IMR-90 (cell line): ENCODE measurements at regions not wholly inside any gene's neighbourhood (a gene's known extent, or its start where the extent isn't known, plus 50 kb on each side); places are given as distances from the start of the nearest gene placed in this dataset.

Experiments
- ATAC-seq: fragments of 200-7000 bp; cut with Tn5 transposase; 2 replicates; pipeline ENCODE4 v1.9.1; 2020; ENCODE audit warnings: low read depth, mild to moderate bottlenecking, moderate library complexity
- BruUV-seq: library from RNA; stranded (reverse); fragments of 400-500 nt; replicated peaks from 2 replicates; lab custom pipeline; 2021; lab: Mats Ljungman, UMichigan
- CTCF ChIA-PET: fragments of 300-600 bp; formaldehyde crosslinking; extraction: SDS; loops from one replicate; lab custom pipeline; 2021; ENCODE audit warnings: antibody characterized with exemption; lab: Yijun Ruan, JAX
- POLR2A ChIA-PET: fragments of 300-600 bp; sonication (Branson Sonifier 250); formaldehyde crosslinking; loops from one replicate; lab custom pipeline; 2022; ENCODE audit warnings: antibody characterized with exemption; ENCODE audit not compliant: unreplicated experiment; lab: Charles Lee
- DNase-seq: peaks from one replicate; pipeline ENCODE4 v3.0.0; 2013
- H2AFZ ChIP-seq: replicated peaks from 2 replicates; pipeline ENCODE3; 2013; ENCODE audit warnings: low read length, mild to moderate bottlenecking; ENCODE audit not compliant: poor library complexity
- H2AK5ac ChIP-seq: 2 replicates; pipeline ENCODE4 v1.6.1; 2013; ENCODE audit warnings: low read depth, low read length, inconsistent platforms
- H2AK9ac ChIP-seq: replicated peaks from 2 replicates; pipeline ENCODE3; 2013; ENCODE audit warnings: mild to moderate bottlenecking, low read depth, low read length, moderate library complexity; ENCODE audit not compliant: poor library complexity
- H2BK120ac ChIP-seq: 2 replicates; pipeline ENCODE4 v1.6.1; 2013; ENCODE audit warnings: low read depth, low read length, inconsistent platforms
- H2BK15ac ChIP-seq: 3 replicates; pipeline ENCODE4 v1.6.1; 2013; ENCODE audit warnings: low read depth, low read length, inconsistent platforms
- H2BK20ac ChIP-seq: 2 replicates; pipeline ENCODE4 v1.6.1; 2013; ENCODE audit warnings: low read depth, mild to moderate bottlenecking, inconsistent platforms, low read length, moderate library complexity
- H2BK5ac ChIP-seq: 2 replicates; pipeline ENCODE4 v1.6.1; 2013; ENCODE audit warnings: mild to moderate bottlenecking, low read depth, low read length, inconsistent platforms; ENCODE audit not compliant: poor library complexity, severe bottlenecking
- H3K14ac ChIP-seq: replicated peaks from 2 replicates; pipeline ENCODE4 v1.6.1; 2013; ENCODE audit warnings: low read depth, low read length, inconsistent platforms
- H3K18ac ChIP-seq: 2 replicates; pipeline ENCODE4 v1.6.1; 2013; ENCODE audit warnings: low read depth, low read length, control low read depth
- H3K23ac ChIP-seq: 2 replicates; pipeline ENCODE4 v1.6.1; 2013; ENCODE audit warnings: low read depth, low read length, inconsistent platforms
- H3K27ac ChIP-seq: 2 replicates; pipeline ENCODE4 v1.5.1; 2013; ENCODE audit warnings: mild to moderate bottlenecking, control low read depth, low read length; ENCODE audit not compliant: insufficient read depth
- H3K27me3 ChIP-seq: 2 replicates; pipeline ENCODE4 v1.6.1; 2013; ENCODE audit warnings: low read length; ENCODE audit not compliant: control insufficient read depth, insufficient read depth
- H3K36me3 ChIP-seq: 2 replicates; pipeline ENCODE4 v1.6.1; 2013; ENCODE audit warnings: low read length, mixed read lengths; ENCODE audit not compliant: control insufficient read depth, insufficient read depth
- H3K4ac ChIP-seq: 2 replicates; pipeline ENCODE4 v1.6.1; 2013; ENCODE audit warnings: low read depth, low read length, inconsistent platforms
- H3K4me1 ChIP-seq: 2 replicates; pipeline ENCODE4 v1.6.1; 2013; ENCODE audit warnings: low read length, mixed read lengths; ENCODE audit not compliant: control insufficient read depth, insufficient read depth
- H3K4me2 ChIP-seq: 2 replicates; pipeline ENCODE4 v1.6.1; 2013; ENCODE audit warnings: low read depth, mild to moderate bottlenecking, control low read depth, low read length, moderate library complexity
- H3K4me3 ChIP-seq: 2 replicates; pipeline ENCODE4 v1.5.1; 2013; ENCODE audit warnings: low read depth, mild to moderate bottlenecking, control low read depth, low read length, moderate library complexity; ENCODE audit not compliant: insufficient read depth
- H3K56ac ChIP-seq: 2 replicates; pipeline ENCODE4 v1.6.1; 2013; ENCODE audit warnings: low read length, inconsistent platforms; ENCODE audit not compliant: insufficient read depth; ENCODE audit errors: extremely low read depth
- H3K79me1 ChIP-seq, 2 experiments: 2 replicates each; pipeline ENCODE4 v1.6.1; 2013; ENCODE audit warnings: low read length in 2 of 2, inconsistent platforms in 1 of 2, low read depth in 1 of 2
- H3K9ac ChIP-seq: 2 replicates; pipeline ENCODE4 v1.6.1; 2013; ENCODE audit warnings: low read depth, low read length, control low read depth
- H3K9me1 ChIP-seq: 2 replicates; pipeline ENCODE4 v1.6.1; 2013; ENCODE audit warnings: low read length, inconsistent platforms; ENCODE audit not compliant: insufficient read depth
- H3K9me3 ChIP-seq: 2 replicates; pipeline ENCODE4 v1.6.1; 2013; ENCODE audit warnings: low read length; ENCODE audit not compliant: control insufficient read depth, insufficient read depth
- H4K20me1 ChIP-seq: 2 replicates; pipeline ENCODE4 v1.6.1; 2013; ENCODE audit warnings: low read length, inconsistent platforms; ENCODE audit not compliant: insufficient read depth
- H4K5ac ChIP-seq: 2 replicates; pipeline ENCODE4 v1.6.1; 2013; ENCODE audit warnings: mild to moderate bottlenecking, low read depth, low read length, control low read depth
- H4K8ac ChIP-seq, 2 experiments: 2 replicates each; pipeline ENCODE4 v1.6.1; 2013; ENCODE audit warnings: low read depth in 2 of 2, low read length in 2 of 2, control low read depth in 1 of 2, inconsistent platforms in 1 of 2
- H4K91ac ChIP-seq: 2 replicates; pipeline ENCODE4 v1.6.1; 2013; ENCODE audit warnings: low read depth, low read length, inconsistent platforms; ENCODE audit not compliant: insufficient read depth
- CEBPB ChIP-seq: IDR thresholded peaks from 2 replicates; pipeline ENCODE4 v1.6.1; 2012; ENCODE audit warnings: low read depth, low read length, improper control_type of control experiment
- FOS ChIP-seq: fragments of 150-350 bp; IDR thresholded peaks from 2 replicates; pipeline ENCODE4 v1.6.1; 2016; ENCODE audit warnings: low read depth, low read length
- MAFK ChIP-seq: IDR thresholded peaks from 2 replicates; pipeline ENCODE4 v1.6.1; 2012; ENCODE audit warnings: low read depth, low read length, improper control_type of control experiment
- NFE2L2 ChIP-seq: fragments of 150-350 bp; IDR thresholded peaks from 2 replicates; pipeline ENCODE4 v1.6.1; 2016; ENCODE audit warnings: low read depth, mild to moderate bottlenecking, low read length
- RAD21 ChIP-seq: IDR thresholded peaks from 2 replicates; pipeline ENCODE4 v1.6.1; 2012; ENCODE audit warnings: low read length, improper control_type of control experiment
- RCOR1 ChIP-seq: IDR thresholded peaks from 2 replicates; pipeline ENCODE4 v1.6.1; 2012; ENCODE audit warnings: mild to moderate bottlenecking, low read length, improper control_type of control experiment; ENCODE audit not compliant: insufficient replicate concordance
- WGBS, 2 experiments: methylation state at CpG; one replicate each; pipeline versions ENCODE4 v1.1.5 to v1.1.7; 2013; ENCODE audit warnings: missing lambda C conversion rate in 2 of 2; ENCODE audit not compliant: insufficient read length in 1 of 2; ENCODE audit errors: extremely low coverage in 2 of 2; 5-methylcytosine and 5-hydroxymethylcytosine counted together
- dilution Hi-C: fragments of 300-500 bp; cut with HindIII; formaldehyde crosslinking; loops from one replicate; pipeline ENCODE4 v1.14.3; 2018; ENCODE audit warnings: low sequenced_read_pairs; ENCODE audit not compliant: unreplicated experiment
- in situ Hi-C: fragments of 300-500 bp; cut with MboI; formaldehyde crosslinking; loops from 3 replicates; pipeline ENCODE4 v1.14.3; 2019; ENCODE audit warnings: low sequenced_read_pairs, inconsistent platforms, mixed read lengths
- intact Hi-C: fragments of 100-400 bp; cut with micrococcal nuclease; formaldehyde crosslinking; loops from 2 replicates; pipeline ENCODE4 v1.10.0; 2022
- TF ChIP-seq, protein P1 (sequence below): conservative IDR thresholded peaks from 2 replicates; pipeline ENCODE4 v1.5.1; 2012; ENCODE audit warnings: mild to moderate bottlenecking, low read depth, low read length, improper control_type of control experiment
- TF ChIP-seq, protein P2 (sequence below): fragments of 150-350 bp; IDR thresholded peaks from 2 replicates; pipeline ENCODE4 v1.6.1; 2016; ENCODE audit warnings: low read depth, mild to moderate bottlenecking, low read length, moderate library complexity, borderline replicate concordance

DNA sequence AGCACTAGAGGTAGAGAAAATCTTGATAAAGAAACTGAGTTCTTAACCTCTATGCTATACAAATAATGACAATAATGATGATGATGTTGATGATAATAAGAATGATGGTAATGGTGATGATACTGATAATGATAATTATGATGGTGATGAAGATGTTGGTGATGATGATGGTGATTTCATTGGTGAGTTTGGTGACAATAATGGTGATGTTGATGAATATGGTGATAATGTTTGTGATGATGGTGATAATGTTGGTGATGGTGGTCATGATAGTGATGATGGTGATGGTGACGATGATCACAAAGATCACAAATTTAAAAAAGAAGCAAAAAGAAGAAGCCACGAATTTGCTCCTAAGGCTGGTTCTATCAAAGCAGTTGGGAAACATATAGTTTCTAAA, 519.0 kb upstream of the C16orf82 start:
- POLR2A ChIA-PET = no interaction called here

More for the DNA sequence above, 519.0 kb upstream of the C16orf82 start:
- H3K4ac ChIP-seq = no peak overlapping the region
- no peak overlapping the region for H3K18ac ChIP-seq
- no peak overlapping the region for H2BK15ac ChIP-seq
- in situ Hi-C loops = no loop called here
- ATAC-seq (no peak), DNase-seq (no peak)
- no peak overlapping the region for H3K4me3 ChIP-seq
- H3K79me1 ChIP-seq = no peaks in the 10 kb centered on the region
- no peak overlapping the region for H3K23ac ChIP-seq
- H3K27ac ChIP-seq = no peak overlapping the region
- BruUV-seq = no TSS peak
- no peaks in the 10 kb centered on the region for H4K20me1 ChIP-seq
- no peak overlapping the region for H2AK5ac ChIP-seq
- H3K9me3 ChIP-seq = peaks cover 9% of the 10 kb centered on the region; the same call in 1 of the 2 replicates
- no peak overlapping the region for H3K14ac ChIP-seq
- no peaks in the 10 kb centered on the region for H3K27me3 ChIP-seq
- no peak overlapping the region for H2BK5ac ChIP-seq
- no peak overlapping the region for H2AFZ ChIP-seq
- intact Hi-C loops = no loop called here
- no peak overlapping the region for H4K5ac ChIP-seq
- H4K8ac ChIP-seq = no peak overlapping the region
- no peak overlapping the region for H2BK120ac ChIP-seq
- H3K36me3 ChIP-seq = no peaks in the 10 kb centered on the region
- TF ChIP-seq MAFK = no peak
- TF ChIP-seq, protein P1, sequence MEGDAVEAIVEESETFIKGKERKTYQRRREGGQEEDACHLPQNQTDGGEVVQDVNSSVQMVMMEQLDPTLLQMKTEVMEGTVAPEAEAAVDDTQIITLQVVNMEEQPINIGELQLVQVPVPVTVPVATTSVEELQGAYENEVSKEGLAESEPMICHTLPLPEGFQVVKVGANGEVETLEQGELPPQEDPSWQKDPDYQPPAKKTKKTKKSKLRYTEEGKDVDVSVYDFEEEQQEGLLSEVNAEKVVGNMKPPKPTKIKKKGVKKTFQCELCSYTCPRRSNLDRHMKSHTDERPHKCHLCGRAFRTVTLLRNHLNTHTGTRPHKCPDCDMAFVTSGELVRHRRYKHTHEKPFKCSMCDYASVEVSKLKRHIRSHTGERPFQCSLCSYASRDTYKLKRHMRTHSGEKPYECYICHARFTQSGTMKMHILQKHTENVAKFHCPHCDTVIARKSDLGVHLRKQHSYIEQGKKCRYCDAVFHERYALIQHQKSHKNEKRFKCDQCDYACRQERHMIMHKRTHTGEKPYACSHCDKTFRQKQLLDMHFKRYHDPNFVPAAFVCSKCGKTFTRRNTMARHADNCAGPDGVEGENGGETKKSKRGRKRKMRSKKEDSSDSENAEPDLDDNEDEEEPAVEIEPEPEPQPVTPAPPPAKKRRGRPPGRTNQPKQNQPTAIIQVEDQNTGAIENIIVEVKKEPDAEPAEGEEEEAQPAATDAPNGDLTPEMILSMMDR = no peak
- no peak for TF ChIP-seq RCOR1
- no peak for TF ChIP-seq CEBPB
- TF ChIP-seq RAD21 = no peak
- no peak for TF ChIP-seq NFE2L2
- TF ChIP-seq, protein P2, sequence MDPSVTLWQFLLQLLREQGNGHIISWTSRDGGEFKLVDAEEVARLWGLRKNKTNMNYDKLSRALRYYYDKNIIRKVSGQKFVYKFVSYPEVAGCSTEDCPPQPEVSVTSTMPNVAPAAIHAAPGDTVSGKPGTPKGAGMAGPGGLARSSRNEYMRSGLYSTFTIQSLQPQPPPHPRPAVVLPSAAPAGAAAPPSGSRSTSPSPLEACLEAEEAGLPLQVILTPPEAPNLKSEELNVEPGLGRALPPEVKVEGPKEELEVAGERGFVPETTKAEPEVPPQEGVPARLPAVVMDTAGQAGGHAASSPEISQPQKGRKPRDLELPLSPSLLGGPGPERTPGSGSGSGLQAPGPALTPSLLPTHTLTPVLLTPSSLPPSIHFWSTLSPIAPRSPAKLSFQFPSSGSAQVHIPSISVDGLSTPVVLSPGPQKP = no peak
- TF ChIP-seq FOS = no peak
- H2AK9ac ChIP-seq = no peak overlapping the region
- CTCF ChIA-PET = no interaction called here
- H3K4me2 ChIP-seq = no peak overlapping the region
- no peak overlapping the region for H4K91ac ChIP-seq
- H3K56ac ChIP-seq = no peak overlapping the region
- H3K9ac ChIP-seq = no peak overlapping the region
- dilution Hi-C loops = no loop called here
- H3K4me1 ChIP-seq = no peaks in the 10 kb centered on the region
- no peak overlapping the region for H2BK20ac ChIP-seq
- H3K9me1 ChIP-seq = no peaks in the 10 kb centered on the region
- WGBS, 2 experiments = 0% methylated on average over 1 of the region's 2 CpGs; no CpG with 5 or more reads in 1 of the 2 experiments
